DND-41 (cell line): ENCODE measurements at regions not wholly inside any gene's neighbourhood (a gene's known extent, or its start where the extent isn't known, plus 50 kb on each side); places are given as distances from the start of the nearest gene placed in this dataset.
"Not testable (repeated sequence)": the region's sequence is repeated elsewhere in the genome, so short reads cannot be mapped to it uniquely, and the experiment has no call there.

ENCODE experiments used
- ATAC-seq: fragments of 200-7000 bp; cut with Tn5 transposase; 3 replicates; pipeline ENCODE4 v1.9.1; 2021; ENCODE audit warnings: low read depth; ENCODE audit not compliant: insufficient read depth
- DNase-seq: peaks from one replicate; pipeline ENCODE4 v3.0.0-alpha.2; 2020
- H2AFZ ChIP-seq: 2 replicates; pipeline ENCODE4 v1.6.0; 2012; ENCODE audit warnings: low read depth, low read length
- H3K27ac ChIP-seq: 2 replicates; pipeline ENCODE4 v1.5.1; 2012; ENCODE audit warnings: low read length, inconsistent platforms
- H3K27me3 ChIP-seq: fragments of 200-600 bp; sonication (generic); 2 replicates; pipeline ENCODE4 v1.6.0; 2012; ENCODE audit warnings: low read length, mild to moderate bottlenecking, inconsistent platforms; ENCODE audit not compliant: insufficient read depth, poor library complexity
- H3K36me3 ChIP-seq: 2 replicates; pipeline ENCODE4 v1.5.1; 2012; ENCODE audit warnings: low read length, inconsistent platforms; ENCODE audit not compliant: insufficient read depth
- H3K4me1 ChIP-seq: 2 replicates; pipeline ENCODE4 v1.5.1; 2012; ENCODE audit warnings: mild to moderate bottlenecking, low read length; ENCODE audit not compliant: insufficient read depth
- H3K4me2 ChIP-seq: 2 replicates; pipeline ENCODE4 v1.6.0; 2012; ENCODE audit warnings: mild to moderate bottlenecking, moderate library complexity, low read length, inconsistent platforms; ENCODE audit not compliant: insufficient read depth
- H3K4me3 ChIP-seq, 2 experiments: fragments of 200-600 bp in 1 of 2; shearing (Covaris generic) in 1 of 2; 2 replicates each; pipeline ENCODE4 v1.5.1; 2012 to 2016; ENCODE audit warnings: inconsistent platforms in 2 of 2, low read length in 2 of 2, mild to moderate bottlenecking in 2 of 2, low read depth in 1 of 2, moderate library complexity in 1 of 2
- H3K79me2 ChIP-seq: 2 replicates; pipeline ENCODE4 v1.6.0; 2012; ENCODE audit warnings: low read length, inconsistent platforms; ENCODE audit not compliant: insufficient read depth
- H3K9ac ChIP-seq: 2 replicates; pipeline ENCODE4 v1.6.0; 2012; ENCODE audit warnings: low read depth, mild to moderate bottlenecking, inconsistent platforms, low read length, moderate library complexity
- H3K9me3 ChIP-seq: 2 replicates; pipeline ENCODE4 v1.5.1; 2012; ENCODE audit warnings: low read length, moderate library complexity, mild to moderate bottlenecking, inconsistent platforms; ENCODE audit not compliant: insufficient read depth, severe bottlenecking
- H4K20me1 ChIP-seq: 2 replicates; pipeline ENCODE4 v1.6.0; 2012; ENCODE audit warnings: low read length; ENCODE audit not compliant: insufficient read depth
- EZH2 ChIP-seq: IDR thresholded peaks from 3 replicates; pipeline ENCODE4 v1.6.1; 2012; ENCODE audit warnings: borderline replicate concordance, low read depth, mild to moderate bottlenecking, moderate library complexity, low read length, inconsistent platforms; ENCODE audit not compliant: severe bottlenecking
- TF ChIP-seq, protein P1 (sequence below): IDR thresholded peaks from 2 replicates; pipeline ENCODE4 v1.5.1; 2012; ENCODE audit warnings: borderline replicate concordance, low read length, moderate library complexity, mild to moderate bottlenecking; ENCODE audit not compliant: poor library complexity, severe bottlenecking; ENCODE audit errors: extremely low read depth

DNA sequence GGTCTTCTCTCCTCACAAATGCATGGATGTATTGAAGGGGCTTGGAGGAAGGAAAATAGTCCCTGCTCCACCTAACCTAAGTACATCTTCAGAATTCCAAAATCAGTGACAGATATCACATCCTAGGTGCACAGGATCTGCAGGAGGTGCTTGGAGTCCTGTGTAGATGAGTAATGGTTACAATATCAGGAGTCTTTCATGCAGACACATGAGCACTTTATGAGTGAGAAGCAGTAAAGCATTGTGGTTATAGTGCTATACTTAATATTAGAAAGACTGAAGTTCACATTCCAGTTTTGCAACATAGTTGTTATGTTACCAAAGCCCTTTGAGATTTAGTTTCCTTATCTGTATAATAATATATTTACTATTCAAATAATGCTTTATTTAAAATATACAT, 516.7 kb downstream of the NEBL start:
- Histone ChIP-seq H3K27me3 (no peaks in the 10 kb centered on the region), H3K4me3 (no peak overlapping the region), H3K36me3 (no peaks in the 10 kb centered on the region), H3K4me1 (no peaks in the 10 kb centered on the region), H3K4me2 (no peak overlapping the region), H3K79me2 (no peaks in the 10 kb centered on the region), H2AFZ (no peak overlapping the region), H3K27ac (no peak overlapping the region), H4K20me1 (no peaks in the 10 kb centered on the region), H3K9ac (no peak overlapping the region), H3K9me3 (peaks cover 6% of the 10 kb centered on the region)
- no peak for TF ChIP-seq EZH2
- TF ChIP-seq, protein P1, sequence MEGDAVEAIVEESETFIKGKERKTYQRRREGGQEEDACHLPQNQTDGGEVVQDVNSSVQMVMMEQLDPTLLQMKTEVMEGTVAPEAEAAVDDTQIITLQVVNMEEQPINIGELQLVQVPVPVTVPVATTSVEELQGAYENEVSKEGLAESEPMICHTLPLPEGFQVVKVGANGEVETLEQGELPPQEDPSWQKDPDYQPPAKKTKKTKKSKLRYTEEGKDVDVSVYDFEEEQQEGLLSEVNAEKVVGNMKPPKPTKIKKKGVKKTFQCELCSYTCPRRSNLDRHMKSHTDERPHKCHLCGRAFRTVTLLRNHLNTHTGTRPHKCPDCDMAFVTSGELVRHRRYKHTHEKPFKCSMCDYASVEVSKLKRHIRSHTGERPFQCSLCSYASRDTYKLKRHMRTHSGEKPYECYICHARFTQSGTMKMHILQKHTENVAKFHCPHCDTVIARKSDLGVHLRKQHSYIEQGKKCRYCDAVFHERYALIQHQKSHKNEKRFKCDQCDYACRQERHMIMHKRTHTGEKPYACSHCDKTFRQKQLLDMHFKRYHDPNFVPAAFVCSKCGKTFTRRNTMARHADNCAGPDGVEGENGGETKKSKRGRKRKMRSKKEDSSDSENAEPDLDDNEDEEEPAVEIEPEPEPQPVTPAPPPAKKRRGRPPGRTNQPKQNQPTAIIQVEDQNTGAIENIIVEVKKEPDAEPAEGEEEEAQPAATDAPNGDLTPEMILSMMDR = no peak
- no peak for DNase-seq
- no peak for ATAC-seq

DNA sequence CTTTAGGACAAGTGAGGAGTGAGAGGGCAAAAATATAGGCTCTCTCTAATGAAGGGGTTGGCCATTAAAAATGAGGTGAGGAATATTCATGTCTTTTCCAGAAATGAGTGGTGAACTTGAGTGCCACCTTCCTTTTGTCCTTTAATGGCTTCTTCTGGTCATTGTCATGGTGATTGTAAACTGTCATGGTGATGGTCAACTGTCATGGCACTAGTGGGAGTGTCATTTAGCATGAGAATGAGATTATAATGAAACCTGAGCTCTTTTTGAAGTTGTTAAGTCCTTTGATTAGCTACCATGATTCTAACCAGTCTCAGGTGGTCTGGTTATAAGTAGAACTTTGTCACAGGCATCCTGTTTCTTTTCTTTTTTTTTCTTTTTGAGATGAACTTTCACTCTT, 524.4 kb downstream of the NEBL start:
- no peak overlapping the region for H3K27ac ChIP-seq
- H3K9ac ChIP-seq = no peak overlapping the region
- H3K27me3 ChIP-seq = no peaks in the 10 kb centered on the region
- DNase-seq (no peak), ATAC-seq (no peak)
- no peaks in the 10 kb centered on the region for H3K79me2 ChIP-seq
- H3K4me1 ChIP-seq = no peaks in the 10 kb centered on the region
- no peaks in the 10 kb centered on the region for H4K20me1 ChIP-seq
- no peaks in the 10 kb centered on the region for H3K36me3 ChIP-seq
- TF ChIP-seq, protein P1 = no peak
- TF ChIP-seq EZH2 = no peak
- H3K4me2 ChIP-seq = no peak overlapping the region
- no peaks in the 10 kb centered on the region for H3K9me3 ChIP-seq
- H3K4me3 ChIP-seq = no peak overlapping the region
- no peak overlapping the region for H2AFZ ChIP-seq

DNA sequence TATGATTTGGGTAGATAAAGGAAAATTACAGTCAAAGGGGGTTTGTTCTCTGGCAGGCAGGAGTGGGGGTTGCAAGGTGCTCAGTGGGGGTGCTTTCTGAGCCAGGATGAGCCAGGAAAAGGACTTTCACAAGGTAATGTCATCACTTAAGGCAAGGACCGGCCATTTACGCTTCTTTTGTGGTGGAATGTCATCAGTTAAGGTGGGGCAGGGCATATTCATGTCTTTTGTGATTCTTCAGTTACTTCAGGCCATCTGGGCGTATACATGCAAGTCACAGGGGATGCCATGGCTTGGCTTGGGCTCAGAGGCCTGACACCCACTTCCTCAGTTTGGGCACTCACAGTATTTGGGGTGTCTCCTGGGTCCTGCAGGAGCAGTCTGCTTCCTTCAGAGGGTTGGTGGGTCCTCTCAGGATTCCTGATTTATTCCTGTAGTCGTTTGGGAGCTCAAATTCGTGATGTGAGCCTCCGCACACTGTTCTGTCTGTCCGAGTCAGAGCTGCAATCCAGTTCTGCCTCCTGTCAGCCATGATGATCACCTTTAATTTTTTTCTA, 526.1 kb downstream of the NEBL start:
- H3K27me3 ChIP-seq, DNase-seq, H3K9me3 ChIP-seq, H3K9ac ChIP-seq, H3K36me3 ChIP-seq, H3K4me3 ChIP-seq, H3K79me2 ChIP-seq, H3K4me2 ChIP-seq, H4K20me1 ChIP-seq, H3K27ac ChIP-seq, H2AFZ ChIP-seq, ATAC-seq, H3K4me1 ChIP-seq: not testable (repeated sequence)

DNA sequence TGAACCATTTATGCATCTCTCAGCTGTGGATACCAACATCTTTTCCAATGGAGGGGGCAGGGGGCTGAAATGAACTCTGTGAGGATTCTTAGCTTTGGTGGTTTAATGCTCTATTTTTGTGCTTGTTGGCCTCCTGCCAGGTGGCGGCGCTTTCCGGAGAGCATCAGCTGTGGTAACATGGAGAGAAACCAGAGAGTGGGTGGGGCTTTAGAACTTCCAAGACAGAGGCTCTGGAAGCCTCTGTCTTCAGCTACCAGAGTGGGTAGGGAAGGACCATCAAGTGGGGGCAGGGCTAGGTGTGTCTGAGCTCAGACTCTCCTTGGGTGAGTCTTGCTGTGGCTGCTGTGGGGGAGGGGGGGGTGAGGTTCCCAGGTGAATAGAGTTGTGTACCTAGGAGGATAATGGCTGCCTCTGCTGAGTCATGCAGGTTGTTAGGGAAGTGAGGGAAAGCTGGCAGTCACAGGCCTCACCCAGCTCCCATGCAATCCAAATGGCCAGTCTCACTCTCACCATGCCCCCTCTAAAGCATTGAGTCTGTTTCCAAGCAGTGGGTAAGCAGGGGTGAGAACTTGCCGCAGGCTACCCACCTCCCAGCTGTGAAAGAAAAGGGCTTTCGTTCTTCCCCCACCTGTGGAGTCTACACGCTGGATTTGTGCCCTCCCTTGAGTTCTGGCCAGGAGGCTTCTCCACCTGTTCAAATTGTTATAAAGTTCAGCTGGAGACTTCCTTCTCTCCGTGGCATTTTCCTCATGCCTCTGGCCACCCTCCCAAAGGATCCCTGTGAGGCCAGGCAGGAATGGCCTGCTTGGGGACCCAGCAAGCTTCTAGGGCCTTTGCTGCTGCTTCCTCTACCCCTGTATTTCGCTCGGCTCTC, 527.0 kb downstream of the NEBL start:
- H3K4me3 ChIP-seq = no peak overlapping the region
- no peaks in the 10 kb centered on the region for H3K4me1 ChIP-seq
- peak; percentile 5 for DNase-seq
- no peak overlapping the region for H3K4me2 ChIP-seq
- H2AFZ ChIP-seq = no peak overlapping the region
- TF ChIP-seq, protein P1 = no peak
- no peak for TF ChIP-seq EZH2
- H3K27ac ChIP-seq = no peak overlapping the region
- H3K9ac ChIP-seq = no peak overlapping the region
- ATAC-seq = no peak
- no peaks in the 10 kb centered on the region for H3K36me3 ChIP-seq
- no peaks in the 10 kb centered on the region for H3K9me3 ChIP-seq
- no peaks in the 10 kb centered on the region for H4K20me1 ChIP-seq
- H3K79me2 ChIP-seq = no peaks in the 10 kb centered on the region
- no peaks in the 10 kb centered on the region for H3K27me3 ChIP-seq
